GM12878 (cell line): ENCODE measurements at regions not wholly inside any gene's neighbourhood (a gene's known extent, or its start where the extent isn't known, plus 50 kb on each side); places are given as distances from the start of the nearest gene placed in this dataset.

Source experiments
- ATF2 ChIP-seq: IDR thresholded peaks from 2 replicates; pipeline ENCODE4 v1.6.1; 2012; ENCODE audit warnings: low read length, inconsistent platforms
- CTCF ChIP-seq, 3 experiments: IDR thresholded peaks in 2 of 3; conservative IDR thresholded peaks in 1 of 3; 2 replicates each; pipeline ENCODE4 v1.5.1; 2011; ENCODE audit warnings: low read depth in 3 of 3, low read length in 3 of 3, mild to moderate bottlenecking in 3 of 3, control low read depth in 2 of 3, moderate library complexity in 2 of 3, inconsistent platforms in 1 of 3, mixed read lengths in 1 of 3; ENCODE audit not compliant: control insufficient read depth in 2 of 3, insufficient read depth in 1 of 3; ENCODE audit errors: extremely low read depth in 1 of 3
- EGR1 ChIP-seq, 2 experiments: IDR thresholded peaks; 1 replicate in 1 of 2; 2 replicates in 1 of 2; pipeline ENCODE4 v1.6.1; 2011 to 2012; ENCODE audit warnings: low read depth in 2 of 2, low read length in 2 of 2, borderline replicate concordance in 1 of 2, mild to moderate bottlenecking in 1 of 2, moderate library complexity in 1 of 2
- ETV6 ChIP-seq, 2 experiments: fragments of 450-650 bp in 1 of 2; IDR thresholded peaks in 1 of 2; conservative IDR thresholded peaks in 1 of 2; 2 replicates each; pipeline ENCODE4 v1.6.1; 2014; ENCODE audit warnings: antibody characterized with exemption in 1 of 2, borderline replicate concordance in 1 of 2, low read depth in 1 of 2, mild to moderate bottlenecking in 1 of 2, moderate library complexity in 1 of 2
- FOXK2 ChIP-seq: fragments of 450-650 bp; IDR thresholded peaks from 2 replicates; pipeline ENCODE4 v1.6.1; 2017; ENCODE audit warnings: mild to moderate bottlenecking, moderate library complexity
- MAX ChIP-seq: IDR thresholded peaks from 2 replicates; pipeline ENCODE4 v1.6.1; 2012; ENCODE audit warnings: low read depth, low read length, improper control_type of control experiment
- POLR2A ChIP-seq: IDR thresholded peaks from 2 replicates; pipeline ENCODE4 v1.6.1; 2011; ENCODE audit warnings: low read depth, mild to moderate bottlenecking, low read length
- POLR2AphosphoS5 ChIP-seq: IDR thresholded peaks from 2 replicates; pipeline ENCODE4 v1.6.1; 2011; ENCODE audit warnings: mild to moderate bottlenecking, low read length, inconsistent platforms
- REST ChIP-seq: IDR thresholded peaks from 2 replicates; pipeline ENCODE4 v1.6.1; 2012; ENCODE audit warnings: mild to moderate bottlenecking, low read depth, low read length

- TF ChIP-seq POLR2A (no peak), ETV6 (conservative IDR thresholded peaks at IDR 0.05 in 1 of 2, IDR thresholded peaks at IDR 0.05 in 1 of 2; ENCODE audit: borderline replicate concordance in 1 of 2, low read depth in 1 of 2) (no peak), CTCF (IDR thresholded peaks at IDR 0.05 in 2 of 3, conservative IDR thresholded peaks at IDR 0.05 in 1 of 3; ENCODE audit: control insufficient read depth in 2 of 3, extremely low read depth in 1 of 3, insufficient read depth in 1 of 3, low read depth in 3 of 3, low read length in 3 of 3) (no peak), POLR2AphosphoS5 (no peak), FOXK2 (no peak), ATF2 (no peak), REST (no peak), EGR1 (IDR thresholded peaks at IDR 0.05; ENCODE audit: borderline replicate concordance in 1 of 2, low read depth in 2 of 2, low read length in 2 of 2) (no peak), MAX (no peak)
Observed at GRCh38 chr11:13103962-13104554, 94.9 kb downstream of the RASSF10 start.
